Activated CD4-positive, alpha-beta T cell treated with anti-CD3 and anti-CD28 coated beads for 1 hour (primary cell): ENCODE measurements at regions not wholly inside any gene's neighbourhood (a gene's known extent, or its start where the extent isn't known, plus 50 kb on each side); places are given as distances from the start of the nearest gene placed in this dataset.

Experiments used
- DNase-seq: peaks from one replicate; pipeline ENCODE4 v3.0.0-alpha.2; 2020

DNA sequence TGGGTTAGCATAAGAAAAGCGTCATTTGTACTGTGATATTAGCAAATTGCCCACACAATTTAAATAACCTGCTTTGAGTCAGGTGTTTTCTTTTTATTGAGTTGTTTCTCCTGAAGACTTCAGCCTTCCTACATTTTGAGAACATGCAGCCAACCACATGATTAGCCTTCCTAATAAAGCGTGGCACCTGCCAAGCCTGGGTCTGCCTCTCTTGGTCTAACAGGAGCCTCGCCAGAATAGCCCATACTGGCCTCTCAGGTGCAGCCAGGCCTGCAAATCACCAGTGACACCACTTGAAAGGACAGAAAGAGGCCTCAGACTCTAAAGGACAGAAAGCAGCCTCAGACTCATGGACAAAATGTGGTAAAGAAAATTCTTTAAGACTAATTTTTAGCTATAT, 653.8 kb downstream of the BCL11A start:
- DNase-seq, result no peak

DNA sequence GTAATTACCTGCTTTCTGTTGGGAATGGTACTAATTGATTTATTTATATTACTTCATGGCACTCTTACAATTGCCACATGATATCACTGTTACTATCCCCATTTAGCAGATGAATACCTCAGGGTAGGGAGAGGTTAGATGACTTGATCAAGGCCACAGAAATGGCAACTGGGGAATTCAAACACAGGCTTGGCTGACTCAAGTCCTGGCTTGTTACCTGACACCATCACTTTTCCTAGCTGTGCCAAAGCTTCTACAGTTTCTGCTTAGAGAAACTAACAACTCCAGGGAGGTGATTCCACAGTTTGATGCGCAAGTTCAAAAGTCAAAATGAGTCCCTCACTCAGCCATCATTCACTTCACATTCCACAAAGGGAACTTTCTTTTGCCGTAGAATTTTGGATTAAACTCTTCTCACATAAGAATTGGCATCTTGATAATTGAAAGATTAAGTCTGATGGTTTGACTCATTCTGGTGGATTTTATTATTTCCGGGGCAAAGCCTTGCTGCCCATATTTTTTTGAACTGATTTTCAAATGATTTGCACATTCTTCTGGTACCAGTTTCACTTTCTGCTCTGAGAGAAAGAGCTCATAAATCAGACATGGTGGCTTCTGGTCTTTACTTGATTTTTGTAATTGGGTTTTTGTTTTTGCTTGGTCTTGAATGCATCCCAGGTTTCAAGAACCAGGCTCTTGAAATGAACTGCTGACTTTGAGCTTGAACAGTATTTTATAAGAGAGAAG, 656.8 kb downstream of the BCL11A start:
- DNase-seq, result no peak

DNA sequence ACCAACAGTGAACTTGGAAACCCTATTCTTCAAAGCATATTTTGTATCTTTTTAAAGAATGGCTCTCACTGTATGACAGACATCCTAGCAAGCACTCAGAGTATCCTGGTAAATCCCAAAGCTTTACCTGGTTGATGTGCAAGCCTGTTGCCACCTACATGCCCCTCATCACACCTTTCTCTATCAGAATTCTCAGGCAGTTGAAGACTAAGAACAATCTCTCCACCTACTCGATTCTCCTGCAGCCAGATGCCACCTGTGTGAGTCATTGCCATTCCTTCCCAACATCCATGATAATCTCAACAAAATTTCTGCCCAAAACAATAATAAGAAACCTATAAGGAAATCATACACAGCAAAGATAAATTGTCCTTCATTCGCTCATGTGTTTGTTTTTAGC, 659.8 kb downstream of the BCL11A start:
- DNase-seq, result no peak

DNA sequence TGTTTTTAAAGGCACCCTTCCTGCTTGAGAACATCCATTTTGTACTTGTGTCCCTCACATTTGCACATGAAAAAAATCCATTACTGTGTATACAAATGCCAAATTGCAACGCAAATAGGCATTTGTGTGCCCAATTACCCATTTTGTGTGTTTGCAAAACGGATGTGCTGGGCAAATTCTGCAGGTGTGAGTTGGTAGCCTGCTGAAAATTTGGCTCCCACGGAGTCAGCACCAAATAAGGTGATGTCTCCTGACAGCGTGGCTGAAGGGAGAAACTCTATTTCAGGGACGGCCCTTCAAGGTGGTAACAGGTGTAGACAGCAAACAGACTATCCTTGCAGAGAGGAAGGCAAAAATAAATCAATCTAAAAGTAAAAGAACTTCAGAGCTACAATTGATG, 661.1 kb downstream of the BCL11A start:
- no peak for DNase-seq

DNA sequence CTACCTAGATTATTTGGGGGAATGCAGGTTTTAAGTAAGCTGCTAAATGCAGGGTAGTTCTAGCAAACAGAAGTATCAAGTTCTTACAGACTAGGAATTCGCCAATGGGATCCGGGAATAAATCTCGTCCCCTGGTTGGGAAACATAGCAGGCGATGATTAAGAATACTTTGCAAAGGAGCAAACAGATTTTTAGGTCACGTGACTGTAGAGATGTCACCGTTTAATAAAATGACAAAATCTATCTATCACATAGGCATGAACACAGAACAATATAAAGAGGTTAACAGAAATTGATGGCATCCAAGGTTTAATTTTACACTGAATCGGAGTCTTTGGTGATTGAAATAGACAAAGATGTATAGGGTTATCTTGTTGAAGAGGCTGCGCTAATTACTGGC, 664.1 kb downstream of the BCL11A start:
- no peak for DNase-seq

DNA sequence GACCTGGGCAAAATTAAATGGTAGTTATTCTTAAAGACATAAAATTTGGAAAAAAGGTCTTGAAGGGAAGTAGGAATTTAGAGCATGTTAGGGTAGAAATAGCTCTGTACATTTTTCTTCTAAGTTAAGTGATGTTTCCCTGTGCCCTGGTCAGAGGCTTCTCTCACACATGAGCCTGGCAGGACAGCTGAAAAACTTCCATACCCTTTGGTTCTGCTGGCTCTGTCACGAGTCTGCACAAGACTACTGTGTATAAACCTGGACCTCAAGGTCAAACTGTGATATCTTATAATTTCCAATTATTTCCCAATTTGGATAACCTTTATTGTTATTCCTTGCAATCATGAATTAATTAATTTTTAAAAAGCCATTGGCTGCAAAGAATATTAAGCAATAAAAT, 664.7 kb downstream of the BCL11A start:
- DNase-seq, result no peak

DNA sequence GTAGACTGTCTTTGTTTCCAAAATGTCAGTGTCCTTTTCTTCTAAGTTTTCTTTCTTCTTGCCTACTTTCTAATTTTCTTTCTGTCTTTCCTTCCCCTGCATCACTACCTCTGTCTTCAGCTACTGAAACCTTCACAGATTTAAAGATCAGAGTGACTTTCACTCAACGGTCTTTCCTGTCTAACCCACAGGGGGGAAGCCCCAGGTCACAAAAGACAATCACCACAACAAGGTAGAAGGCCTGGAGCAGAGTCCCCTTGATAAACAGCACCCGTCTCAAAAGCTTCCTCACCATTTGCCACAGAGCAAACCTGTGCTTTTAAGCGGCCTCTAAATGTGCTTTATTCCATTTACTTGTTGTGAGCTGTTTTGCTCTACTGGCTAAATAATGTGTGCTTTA, 665.4 kb downstream of the BCL11A start:
- peak; percentile 26 for DNase-seq

DNA sequence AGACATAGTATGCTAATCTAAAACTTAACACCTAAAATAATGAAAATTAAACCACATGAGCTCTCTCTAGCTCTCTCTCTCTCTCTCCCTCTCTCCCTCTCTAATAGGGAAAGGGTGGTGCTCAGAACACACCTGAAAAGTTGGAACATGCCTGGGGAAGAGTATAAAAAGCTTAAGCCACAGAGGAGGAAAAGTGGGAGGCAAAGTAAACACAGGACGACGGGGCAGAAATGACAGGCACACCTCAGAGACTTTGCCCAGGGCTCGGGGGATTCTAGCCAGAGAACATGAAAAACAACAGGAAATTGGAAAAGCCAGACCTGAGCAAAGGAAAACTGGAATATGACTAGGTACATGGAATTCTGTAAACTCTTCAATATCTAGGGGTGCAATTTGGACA, 666.1 kb downstream of the BCL11A start:
- no peak for DNase-seq

DNA sequence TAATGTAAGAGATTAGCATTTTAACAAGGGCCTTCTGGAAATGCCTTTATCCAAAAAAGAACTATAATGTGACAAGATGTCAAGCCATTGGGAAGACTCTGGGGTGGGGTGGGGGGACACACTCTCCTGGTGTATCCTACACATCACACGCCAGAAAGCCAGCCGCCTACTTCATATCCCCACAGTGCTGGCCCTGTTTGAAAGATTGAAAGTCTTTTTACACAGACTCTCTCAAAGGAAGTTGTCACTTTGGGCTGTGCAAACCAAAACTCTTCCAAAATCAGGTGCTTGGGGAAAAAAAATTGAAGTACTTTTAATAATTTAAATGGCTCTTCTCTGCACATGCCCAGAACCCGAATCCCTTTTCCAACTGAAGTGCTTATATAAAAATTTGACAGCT, 666.7 kb downstream of the BCL11A start:
- no peak for DNase-seq

DNA sequence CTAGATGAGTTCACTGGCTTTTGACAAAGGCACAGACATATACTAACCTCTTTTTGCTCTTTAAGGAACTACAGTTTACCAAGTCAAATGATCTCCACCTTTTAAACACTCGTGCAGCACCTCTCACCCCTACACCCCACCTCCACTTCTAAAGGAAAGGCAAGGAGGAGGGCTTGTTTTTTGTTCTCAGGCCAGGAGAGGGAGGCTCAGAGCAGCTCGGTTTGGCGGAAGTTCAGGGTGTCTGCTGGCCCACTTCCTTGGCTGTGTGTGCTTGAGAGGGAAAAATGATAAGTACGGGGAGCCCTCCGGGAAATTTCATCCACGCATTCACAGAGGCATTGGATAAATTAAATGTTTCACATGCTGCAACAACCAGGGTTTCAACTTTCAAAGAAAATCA, 667.9 kb downstream of the BCL11A start:
- DNase-seq, result no peak

DNA sequence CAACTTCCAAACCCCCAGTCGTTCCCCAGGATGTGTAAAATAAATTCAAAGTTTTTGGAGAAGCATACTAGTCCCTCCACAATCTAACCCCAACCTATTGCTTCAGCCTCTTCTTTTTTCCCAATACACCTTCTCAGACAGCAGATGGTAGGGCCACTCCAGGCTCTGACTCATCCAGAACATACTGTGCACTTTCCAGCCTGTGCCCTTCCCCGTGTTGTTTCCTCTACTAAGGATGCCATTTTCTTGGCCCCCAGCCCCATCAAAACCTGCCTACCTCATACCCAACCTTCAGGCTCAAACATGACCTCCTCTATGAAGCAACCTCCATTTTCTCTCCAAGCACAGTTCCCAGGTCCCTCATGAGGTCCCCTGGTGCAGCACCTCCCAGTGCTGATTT, 669.3 kb downstream of the BCL11A start:
- no peak for DNase-seq

DNA sequence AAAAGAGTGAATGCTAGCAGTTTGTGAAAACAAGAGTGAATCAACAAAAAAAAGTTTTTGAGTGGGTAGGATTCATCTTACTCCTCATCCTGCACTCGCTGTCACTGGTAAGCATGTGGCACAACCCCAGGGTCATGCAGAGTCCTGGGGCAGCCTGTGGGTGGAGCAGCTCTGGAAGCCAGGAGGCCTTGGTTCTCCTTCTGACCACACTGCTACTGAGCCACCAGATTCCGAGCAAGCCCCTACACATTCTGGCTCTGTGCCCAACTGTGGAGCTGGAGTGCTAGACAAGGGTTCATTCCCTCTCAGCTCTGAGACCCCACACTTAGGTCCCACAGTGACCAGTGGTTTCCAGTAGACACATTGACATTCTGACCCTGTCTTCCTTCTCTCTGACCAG, 670.6 kb downstream of the BCL11A start:
- DNase-seq, result no peak

DNA sequence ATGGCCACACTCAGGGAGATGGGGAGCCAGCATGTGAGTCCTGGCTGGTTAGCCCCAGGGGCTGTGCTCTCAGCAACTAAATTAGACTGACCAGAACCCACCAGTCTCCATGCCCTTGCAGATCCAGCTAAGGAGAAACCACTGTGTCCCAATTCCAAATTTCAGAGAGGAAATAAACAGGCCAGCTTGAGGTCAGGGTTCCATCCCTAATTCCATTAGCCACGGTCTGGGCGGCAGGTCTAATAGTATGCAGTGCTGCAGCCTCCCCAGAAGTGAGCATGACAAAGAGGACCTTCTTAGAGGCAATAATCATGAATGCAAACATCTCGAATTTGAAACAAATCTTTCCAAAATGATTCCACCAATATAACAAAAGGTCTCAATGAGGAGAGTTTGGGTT, 671.2 kb downstream of the BCL11A start:
- DNase-seq, result no peak

DNA sequence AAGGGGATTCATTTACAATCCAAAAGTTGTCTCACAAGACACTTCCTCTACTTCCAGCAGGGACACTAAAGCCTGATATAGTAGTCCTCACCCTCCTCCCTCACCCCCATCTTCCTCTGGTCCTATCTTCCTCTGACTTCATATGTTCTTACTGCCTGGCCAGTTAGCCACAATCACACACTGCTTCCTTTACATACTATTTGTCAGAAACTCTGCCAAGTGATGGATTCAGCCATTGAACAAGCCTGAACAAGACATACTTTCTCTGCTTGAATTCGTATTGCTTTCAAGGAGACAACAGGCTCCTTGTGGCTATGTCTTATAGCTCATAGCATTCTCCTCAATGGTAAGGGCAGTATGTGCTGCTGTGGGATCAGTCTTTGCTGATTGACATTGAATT, 672.2 kb downstream of the BCL11A start:
- no peak for DNase-seq

DNA sequence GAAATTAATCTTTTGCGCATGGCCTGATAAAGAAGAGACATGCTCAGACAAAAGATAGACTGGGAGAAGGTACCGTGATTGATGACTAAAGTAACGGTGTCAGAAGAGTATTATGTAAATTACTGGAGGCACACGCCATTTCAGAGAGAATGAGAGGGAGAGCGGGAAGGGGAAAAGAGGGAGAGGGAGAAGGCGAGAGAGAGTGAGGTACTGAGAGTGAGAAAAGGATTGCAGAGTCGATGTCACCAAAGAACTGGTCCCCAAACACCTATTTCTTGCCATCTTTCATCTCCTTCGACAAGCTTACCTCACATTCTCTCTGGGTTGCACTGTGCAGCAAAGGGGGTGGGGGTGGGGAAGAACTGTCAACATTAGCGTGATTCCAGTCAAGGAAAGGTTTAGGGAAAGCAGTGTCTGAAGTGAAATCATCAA, 673.7 kb downstream of the BCL11A start:
- DNase-seq, result no peak

DNA sequence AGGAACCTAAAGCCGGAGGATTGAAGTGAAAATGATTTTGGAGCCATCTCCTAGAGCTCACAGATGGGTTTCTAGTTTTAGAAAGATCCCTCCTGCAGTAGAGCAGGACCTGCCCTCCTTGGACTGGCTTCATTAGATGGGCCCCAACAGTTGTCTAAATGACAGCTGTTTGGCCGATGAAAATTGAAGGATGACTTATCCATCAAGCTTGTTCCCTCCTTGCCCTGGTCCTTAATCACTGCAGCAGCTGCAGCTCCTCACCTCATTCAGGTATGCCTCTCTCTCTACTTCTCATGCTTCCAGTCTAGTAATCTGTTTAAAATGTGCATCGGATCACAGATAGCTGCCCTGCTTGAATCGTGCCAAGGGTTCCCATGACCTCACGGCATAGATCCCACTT, 677.6 kb downstream of the BCL11A start:
- DNase-seq, result no peak

DNA sequence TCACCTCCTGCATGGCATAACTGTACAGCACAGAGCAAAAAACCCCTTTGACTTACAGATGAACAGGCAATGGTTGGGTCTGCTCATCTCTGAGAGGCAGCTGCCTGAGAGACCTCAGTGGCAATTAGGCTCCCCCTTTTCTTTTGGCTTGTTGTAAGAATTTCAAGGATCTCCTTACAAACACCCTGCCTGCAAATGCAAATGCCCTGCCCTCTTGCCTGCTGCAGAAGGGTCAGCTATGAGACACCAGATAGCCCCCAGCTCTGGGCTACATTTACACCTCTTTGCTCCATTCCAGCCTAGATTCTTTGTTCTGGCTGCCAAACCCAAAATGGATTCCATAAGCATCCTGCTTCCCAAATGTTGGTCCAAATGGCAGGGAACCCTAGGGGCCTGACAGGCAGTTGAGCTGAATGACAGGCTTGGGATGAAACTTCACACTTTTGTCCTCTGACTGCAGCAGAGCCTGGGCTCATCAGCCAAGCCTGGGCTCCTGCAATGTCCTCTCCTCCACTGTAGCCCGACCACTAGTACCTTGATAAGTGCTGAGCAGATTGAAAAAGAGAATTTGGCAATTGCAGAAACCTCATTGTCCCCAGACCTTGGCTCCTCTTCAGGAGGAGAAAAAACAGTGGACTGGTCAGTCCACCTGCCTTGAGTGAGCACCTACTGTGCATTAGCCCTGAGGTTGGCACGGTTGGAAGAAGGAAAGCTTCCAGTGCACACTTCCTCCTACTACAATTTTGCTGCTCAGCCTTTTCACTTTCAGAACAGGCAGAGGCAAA, 678.3 kb downstream of the BCL11A start:
- no peak for DNase-seq

DNA sequence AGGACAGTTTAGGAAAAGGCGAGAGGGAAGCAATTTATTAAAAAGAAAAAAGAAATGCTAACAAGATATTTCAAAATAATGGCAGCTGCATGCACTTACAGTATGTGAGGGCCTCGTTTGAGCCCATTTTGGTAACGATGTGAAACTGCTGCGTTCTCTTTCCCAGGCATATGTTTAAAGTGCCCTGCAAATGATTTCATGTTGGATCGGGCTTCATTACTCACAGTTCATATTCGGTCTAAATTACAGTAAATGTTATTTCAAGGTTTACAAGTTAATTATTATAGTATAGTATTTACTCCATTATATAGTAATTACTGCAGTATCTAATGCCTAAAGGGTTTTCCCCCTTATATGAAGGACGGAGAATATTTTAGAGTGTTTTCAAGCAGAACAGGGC, 679.1 kb downstream of the BCL11A start:
- no peak for DNase-seq

DNA sequence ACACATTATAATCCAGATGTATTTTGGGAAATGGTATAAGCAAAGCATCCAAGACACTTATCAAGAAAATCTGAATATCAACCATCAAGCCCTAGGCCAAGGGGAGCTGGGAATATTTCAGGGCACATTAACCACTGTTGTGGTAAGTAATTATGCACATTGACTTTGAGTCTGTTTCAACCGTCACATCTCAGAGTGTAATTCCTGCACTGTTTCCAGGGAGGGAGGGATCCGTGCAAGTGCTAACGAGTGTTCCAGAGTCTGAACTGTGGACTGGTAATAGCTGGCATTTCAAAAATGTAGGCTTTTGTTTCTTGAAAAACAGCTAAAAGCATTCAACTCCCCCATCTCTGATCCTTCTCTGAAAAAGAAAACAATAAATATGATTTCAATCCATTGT, 681.6 kb downstream of the BCL11A start:
- no peak for DNase-seq

DNA sequence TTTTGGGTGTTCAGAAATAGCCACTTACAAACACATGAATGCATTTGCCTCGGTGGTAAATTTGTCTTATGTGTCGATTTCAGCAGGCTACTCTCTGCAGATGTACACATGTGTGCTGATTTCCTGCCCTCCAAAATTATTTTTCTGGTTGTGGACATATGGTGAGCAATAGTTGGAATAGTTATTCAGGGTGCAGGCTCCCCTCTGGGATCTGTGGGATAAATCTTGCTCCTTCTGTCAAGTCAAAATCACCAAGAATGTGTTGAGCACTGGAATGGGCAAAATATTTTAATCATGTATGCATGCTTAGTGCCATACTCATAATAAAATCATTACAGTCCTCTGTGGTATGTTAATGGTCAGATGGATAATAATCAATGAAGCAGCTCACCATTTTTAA, 684.5 kb downstream of the BCL11A start:
- DNase-seq, result no peak

DNA sequence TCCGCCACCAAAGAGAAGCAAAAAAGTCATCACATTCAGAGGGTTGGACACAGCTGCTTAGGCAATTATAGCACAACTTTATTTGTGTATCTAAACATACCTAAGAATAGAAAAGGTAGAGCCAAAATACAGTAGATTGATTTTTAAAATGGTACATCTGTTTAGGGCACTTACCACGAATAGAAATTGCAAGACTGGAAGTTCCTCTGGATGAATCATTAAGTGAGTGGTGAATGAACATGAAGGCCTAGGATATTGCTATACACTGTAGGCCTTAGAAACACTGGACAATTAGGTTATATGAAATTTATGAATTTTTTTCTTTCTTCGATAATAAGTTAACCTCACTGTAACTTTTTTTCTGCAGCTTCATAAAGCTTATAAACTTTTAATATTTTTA, 687.0 kb downstream of the BCL11A start:
- no peak for DNase-seq

DNA sequence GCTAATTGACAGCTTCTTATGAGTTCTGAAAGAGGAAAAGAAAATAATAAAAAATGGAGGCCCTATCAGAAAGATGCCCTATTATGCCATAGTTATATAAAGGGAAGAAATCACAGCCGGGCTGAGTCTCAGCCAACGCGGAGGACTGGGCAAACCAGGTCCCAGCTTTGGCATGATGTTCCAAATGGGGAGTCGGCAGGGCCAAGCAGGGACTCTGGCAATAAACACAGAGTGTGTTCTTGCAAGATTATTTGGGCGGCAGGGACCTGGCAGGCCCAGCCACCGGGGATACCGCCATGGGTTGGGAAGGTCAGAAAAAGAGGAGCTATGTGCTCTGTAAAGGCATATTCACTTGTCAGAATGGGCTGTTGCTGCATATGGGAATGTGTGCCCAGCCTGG, 694.9 kb downstream of the BCL11A start:
- no peak for DNase-seq

DNA sequence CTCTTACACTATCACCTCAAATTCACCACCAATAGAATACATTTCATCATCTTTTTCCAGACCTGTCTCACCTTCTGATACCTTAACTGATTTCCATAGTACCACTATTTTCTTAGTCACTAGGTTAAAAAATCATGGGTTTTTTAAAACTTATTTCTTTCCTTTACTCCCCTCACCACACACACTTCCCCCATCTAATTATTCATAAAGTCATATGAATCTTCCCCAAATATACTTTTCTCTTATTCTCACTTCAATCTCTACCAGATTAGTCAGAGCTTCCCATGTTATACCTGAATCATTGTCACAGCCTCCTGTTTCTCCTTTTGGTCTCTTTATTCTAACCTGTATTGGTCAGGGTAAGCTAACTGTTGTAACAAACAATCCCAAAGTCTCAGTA, 696.3 kb downstream of the BCL11A start:
- no peak for DNase-seq

DNA sequence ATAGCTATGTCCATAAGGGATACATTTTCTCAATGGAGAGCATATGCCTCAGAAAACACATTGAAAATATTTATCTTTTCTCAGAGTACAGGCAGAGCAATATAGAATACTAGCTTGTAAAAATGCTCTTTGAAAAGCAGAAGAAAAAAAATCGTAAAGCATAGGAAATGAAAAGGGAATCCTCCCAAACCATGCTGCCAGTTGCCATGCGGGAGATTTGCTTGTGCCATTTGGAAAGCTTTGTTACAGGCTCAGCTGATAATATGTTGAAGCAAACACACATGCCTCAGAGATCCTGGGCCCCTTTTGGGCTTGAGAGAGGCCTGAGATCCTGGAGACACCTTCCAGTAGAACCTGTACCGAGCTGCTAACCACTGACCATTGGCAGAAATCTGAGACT, 697.1 kb downstream of the BCL11A start:
- no peak for DNase-seq

DNA sequence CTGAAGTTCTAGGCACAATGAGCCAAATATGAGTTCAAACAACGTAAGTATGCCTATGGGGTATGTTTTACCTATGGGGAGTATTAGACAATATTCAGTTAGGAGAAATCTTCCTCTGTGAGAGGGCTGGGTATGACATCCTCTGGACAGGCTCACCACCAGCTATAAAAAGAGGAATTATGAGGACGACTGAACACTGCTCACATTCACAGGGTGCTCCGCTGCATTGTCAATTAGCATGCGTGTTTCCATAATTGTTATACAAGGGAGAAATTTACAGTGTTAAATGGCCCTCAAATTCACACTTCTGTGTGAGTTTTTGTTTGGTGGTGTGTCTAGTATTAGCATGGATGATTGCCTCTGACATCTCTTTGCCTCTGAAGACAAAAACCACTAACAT, 700.4 kb downstream of the BCL11A start:
- DNase-seq, result no peak
